HG02884 (cell line): ENCODE measurements at regions not wholly inside any gene's neighbourhood (a gene's known extent, or its start where the extent isn't known, plus 50 kb on each side); places are given as distances from the start of the nearest gene placed in this dataset.

ENCODE experiments used
- ATAC-seq: cut with Tn5 transposase; IDR thresholded peaks from one replicate; pipeline ENCODE4 v1.9.1; 2021; ENCODE audit warnings: mild to moderate bottlenecking, moderate library complexity; ENCODE audit not compliant: unreplicated experiment

DNA sequence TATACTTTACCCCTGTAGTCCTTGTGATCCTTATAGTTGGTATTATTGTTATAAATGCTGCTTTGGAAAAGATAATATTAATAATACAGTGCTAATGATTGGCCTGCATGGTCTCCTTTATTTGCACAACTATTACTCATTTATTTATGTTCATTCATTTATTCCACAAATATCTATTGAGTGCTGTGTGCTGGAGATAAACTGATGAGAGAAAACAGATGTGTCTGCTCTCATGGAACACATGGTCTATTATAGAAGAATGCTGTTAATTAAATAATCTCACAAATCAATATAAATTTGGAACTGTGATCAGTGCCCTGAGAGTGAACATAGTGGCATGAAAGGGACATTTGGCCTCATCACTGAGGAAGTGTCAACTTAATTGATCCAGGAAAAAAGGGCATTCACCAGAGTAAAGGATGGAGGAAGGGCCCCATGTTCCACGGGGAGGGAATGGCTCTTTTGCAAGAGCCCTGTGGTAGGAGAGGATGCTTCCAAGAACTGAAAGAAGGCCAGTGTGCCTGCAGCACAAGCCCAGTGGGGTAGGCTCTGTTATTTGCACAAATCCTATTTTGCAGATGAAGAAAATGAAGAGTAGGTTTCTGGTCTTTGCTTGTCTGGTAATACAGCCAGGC, 91.5 kb upstream of the STK39 start:
- no peak for ATAC-seq

DNA sequence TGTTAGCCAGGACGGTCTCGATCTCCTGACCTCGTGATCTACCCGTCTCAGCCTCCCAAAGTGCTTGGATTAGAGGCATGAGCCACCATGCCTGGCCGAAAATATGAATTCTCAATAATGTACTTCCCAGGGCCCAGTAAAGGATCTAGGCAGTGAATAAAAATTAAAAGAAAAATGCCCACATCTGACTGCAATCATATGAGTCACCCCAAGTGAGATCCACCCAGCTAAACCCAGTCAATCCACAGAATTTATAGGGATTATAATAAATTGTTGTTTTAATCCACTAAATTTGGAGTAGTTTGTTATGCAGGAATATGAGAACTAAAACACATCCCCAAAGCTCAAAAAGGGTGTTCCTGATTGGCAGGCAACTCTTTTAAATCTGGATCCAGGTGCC, 93.5 kb upstream of the STK39 start:
- ATAC-seq = no peak

DNA sequence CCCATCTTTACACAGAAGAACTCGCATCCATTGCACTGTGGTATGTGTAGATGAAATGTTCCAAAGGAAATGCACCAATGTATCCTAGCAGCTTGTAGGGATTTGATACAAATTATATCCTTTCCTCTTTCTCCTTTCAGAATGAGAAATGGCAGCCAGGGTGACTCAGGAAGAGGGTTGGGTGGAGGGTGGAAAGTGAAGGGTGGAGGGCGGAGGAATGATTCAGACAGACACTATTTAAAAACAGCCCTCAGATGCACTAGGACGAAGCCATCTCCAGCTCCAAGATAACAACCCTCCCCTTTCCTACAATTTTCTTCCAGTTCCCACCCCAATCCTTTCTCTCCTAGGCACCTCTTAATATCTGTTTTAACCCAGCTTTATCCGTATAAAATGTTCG, 96.2 kb upstream of the STK39 start:
- ATAC-seq = no peak

DNA sequence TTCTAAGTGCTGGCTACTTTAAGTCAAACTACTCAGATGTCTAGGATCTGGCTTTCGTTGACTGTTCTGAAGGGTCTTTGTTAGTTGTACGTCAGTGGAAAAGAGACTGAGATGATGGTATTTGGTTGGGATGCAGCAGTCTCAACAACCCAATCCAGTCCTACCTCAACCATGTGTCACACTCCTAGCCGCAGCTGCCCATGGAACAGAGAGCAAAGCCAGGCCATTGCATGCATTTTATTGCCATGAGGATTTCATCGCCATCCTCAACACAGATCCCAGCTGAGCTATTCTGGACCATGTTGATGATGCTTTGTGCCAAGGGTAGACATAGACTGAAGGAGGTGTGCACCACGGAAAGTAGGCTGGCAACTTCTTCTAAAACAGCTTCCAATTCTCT, 97.3 kb upstream of the STK39 start:
- no peak for ATAC-seq

DNA sequence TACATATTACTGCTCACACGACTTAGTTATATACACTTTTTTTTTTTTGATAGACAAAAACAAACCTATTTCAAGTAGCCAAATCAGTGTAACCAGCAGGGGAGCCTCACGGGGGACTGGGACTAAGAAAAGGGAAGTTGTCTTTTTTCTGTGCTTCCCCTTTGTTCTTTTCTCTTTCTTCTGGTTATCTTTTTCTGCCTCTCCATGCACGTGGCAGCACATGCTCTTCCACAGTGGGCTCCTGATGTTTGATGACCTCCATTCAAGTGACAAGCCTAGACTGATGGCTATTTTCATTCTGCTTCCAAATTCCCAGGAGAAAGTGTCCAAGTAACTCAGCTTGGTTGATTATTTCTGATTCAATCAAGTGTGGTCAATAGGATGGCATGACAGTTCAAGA, 98.2 kb upstream of the STK39 start:
- ATAC-seq = no peak

DNA sequence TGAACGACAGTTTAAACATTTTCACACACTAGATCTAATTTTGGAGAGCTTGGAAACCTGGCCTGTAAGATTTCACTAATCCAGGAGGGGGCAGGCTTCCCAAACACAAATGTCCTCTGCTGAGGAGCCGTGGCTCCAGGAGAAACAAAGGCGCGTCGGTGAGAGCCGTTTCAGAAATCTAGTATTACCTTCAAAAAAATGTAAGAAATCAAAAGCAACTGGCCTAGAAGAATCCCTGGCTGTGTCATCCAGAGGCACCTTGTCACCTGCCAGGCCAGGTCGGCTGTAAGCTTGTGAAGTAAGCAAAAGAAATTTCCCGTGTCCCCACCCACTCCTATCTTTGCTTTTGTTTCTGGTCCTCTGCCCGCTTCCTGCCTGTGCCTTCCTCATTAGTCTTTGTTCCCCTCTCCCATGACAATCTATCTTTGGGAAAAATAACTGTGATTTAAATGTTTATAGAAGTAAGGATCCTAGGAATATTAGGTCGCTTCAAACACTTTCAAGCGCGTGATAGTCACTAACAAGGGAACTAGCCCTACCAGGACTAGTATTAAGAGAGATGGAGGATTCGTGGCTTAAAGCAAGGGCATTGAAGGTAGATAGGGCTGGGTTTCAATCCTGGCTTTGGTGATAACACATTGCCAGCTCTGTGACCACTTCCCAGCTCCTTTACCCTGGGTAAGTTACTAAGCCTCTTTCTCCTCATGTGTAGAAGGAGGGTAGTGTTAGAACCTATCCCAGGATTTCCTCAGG, 99.5 kb upstream of the STK39 start:
- ATAC-seq = peak; percentile 74

DNA sequence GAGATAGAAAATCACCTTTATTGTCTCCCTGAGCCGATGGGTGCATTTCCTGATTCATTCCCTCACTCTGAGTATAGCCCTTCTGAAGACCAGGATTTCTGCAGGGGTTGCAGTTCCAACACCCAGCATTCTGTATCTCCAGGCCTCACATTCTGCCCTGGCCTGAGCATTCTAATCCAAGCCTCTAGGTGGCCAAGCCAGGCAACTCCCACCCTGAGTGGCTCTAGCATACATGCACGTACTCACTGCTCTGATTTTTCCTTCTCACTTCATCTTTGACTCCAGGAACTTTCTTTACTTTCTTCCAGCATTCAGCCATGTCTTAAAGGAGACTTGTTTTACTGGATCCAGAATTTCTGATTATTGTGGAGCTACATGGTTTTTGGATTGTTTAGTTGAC, 100.7 kb upstream of the STK39 start:
- ATAC-seq = peak; percentile 53

DNA sequence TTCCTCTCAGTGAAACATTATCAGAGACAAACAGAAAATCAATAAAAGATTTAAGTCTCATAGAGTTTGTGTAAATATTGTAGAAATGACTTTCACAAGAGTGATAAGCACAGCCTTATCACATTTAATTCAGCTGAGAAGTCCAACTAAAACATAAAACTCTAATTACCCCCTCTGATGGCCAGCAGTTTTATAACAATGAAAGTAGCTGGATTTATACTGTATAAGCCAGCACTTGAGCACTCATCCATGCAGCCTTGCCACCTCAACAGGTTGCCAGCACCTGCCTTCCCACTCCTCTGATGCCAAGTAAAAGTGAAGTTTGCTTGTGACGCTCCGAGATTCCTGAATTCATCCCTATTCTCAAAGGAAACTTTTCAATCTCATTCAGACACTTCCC, 103.0 kb upstream of the STK39 start:
- no peak for ATAC-seq

DNA sequence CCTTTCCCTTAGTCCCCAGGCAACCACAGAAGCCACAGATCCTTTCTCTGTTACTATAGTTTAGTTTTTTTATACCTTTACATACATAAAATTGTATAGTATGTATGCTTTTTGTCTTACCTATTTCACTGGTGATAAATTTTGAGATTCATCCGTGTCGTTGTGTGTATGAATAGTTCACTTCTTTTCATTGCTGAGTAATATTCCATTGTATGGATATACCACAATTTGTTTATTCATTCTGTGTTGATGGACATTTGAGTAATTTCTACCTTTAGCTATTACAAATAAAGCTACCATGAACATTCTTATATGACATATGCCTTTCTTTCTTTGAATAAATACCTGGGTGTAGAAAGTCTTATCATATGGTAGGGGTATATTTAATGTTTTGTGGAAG, 102.8 kb upstream of the CERS6 start:
- ATAC-seq = no peak

DNA sequence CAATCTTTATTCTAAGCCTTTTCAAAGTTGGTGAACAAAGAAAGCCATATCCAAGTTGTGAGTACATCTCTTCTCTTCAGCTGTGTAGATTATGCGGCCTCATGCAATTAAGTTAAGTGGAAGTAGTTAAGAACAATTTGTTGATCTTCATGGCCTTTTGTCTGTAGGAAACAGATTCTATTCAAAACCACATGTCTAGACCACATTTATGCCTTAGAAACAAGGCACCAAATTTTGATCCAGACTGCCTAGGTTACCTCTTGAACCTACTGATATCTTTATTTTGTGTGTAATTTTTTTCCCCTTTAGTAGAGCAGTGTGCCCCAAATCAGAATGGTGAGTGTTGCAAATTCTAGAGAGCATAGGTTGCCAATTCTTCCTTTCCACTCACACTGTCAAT, 101.6 kb upstream of the CERS6 start:
- no peak for ATAC-seq

DNA sequence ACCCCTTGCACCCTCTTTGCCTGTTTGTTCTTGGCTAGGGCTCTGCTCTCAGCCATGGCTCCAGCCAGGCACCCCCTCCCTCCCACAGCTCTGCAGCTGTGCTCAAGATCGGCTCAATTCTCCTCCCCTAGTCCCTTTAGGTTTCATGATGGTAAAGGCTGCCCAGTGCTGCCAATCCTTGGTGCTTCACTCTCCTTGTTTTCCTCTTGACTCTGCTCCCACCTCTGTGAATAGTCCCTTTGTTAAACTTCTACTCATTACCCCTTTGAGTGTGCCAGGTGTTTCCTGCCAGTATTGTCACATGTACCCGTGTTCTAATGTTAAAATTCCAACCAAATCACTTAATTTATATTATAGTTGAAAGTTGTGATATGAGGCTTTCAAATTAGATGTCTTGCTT, 101.0 kb upstream of the CERS6 start:
- ATAC-seq = no peak

DNA sequence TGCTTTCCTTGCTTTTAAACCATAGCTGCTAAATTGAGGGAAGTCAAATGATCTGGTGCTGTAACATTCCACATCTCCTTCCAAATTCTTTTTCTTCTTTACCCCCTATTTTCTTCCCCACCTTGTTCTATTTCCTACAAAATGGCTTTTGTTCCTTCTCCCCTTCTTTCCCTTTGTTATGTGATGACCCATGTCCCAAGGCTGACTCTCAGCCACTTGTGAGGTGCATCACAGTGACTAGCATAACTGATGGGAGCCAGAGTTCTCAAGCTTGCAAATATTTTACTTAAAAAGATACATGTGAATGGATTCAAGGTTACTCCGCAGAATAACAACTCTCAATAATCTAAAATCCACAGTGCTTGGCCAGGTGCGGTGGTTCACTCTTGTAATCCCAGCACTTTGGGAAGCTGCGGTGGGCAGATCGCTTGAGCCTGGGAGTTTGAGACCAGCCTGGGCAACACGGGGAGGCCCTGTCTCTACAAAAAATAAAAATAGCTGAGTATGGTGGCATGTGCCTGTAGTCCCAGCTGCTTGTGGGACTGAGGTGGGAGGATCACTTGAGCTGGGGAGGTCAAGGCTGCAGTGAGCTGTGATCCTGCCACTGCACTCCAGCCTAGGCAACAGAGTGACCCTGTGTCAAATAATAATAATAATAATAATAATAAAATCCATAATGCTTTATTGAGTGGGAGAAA, 100.1 kb upstream of the CERS6 start:
- no peak for ATAC-seq

DNA sequence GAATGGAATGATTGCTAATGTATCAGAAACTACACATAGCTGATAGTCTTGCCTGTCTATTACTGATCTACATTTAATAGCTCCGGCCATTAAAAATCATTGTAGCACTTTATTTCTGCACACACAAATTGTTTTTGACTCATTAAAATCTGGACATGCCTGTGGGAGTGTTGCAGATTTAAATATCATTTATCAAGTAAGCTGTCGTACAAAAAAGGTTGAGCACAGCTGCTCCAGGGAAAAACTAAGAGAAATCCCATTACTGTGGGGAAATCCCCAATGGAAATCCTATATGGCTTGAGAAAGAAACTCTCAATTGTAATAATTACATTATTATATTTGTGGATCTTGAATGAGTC, 99.6 kb upstream of the CERS6 start:
- no peak for ATAC-seq

DNA sequence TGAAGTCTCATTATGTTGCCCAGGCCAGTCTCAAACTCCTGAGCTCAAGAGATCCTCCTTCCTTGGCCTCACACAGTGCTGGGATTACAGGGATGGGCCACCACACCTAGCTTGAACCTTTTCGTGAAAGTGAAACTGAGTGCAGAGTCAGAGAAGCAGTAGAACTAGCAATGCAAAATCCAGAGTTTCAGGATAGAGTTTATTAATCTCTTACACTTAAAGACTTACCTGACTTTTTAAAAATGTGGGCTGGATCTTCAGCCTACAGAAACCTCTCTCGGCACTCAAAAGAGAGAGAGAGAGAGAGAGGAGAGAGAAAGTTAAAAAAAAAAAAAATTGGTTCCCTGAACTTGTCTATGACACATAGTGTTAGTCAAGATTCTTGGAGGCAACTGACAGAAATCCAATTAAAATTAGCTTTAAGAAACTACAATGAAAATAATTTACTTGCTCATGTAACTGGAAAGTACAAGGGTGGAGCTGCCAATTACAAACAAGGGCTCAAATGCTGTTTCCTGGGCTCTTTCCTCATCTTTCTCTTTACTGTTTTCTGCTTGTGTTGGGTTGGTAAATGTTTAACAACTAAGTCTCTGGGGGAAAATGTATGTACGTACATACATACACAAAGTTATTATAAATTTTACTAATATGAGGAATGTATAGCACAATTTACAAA, 98.1 kb upstream of the CERS6 start:
- no peak for ATAC-seq

DNA sequence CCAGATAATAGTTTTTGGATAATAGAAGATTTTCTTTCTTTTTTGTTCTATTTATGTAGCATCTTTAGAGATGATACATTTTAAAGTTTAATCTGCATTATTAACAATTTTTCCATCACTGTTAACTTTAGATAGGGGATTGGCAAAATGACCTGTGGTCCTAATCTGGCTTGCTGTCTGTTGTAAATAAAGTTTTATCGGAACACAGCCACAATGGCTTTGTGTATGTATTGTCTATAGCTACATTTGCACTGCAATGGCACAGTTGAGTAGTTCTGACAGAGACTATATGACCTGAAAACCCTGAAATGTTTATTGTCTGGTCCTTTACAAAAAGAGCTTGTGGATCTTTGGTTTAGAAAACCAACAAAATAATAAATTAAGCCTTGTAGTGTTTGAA, 97.0 kb upstream of the CERS6 start:
- ATAC-seq = no peak

DNA sequence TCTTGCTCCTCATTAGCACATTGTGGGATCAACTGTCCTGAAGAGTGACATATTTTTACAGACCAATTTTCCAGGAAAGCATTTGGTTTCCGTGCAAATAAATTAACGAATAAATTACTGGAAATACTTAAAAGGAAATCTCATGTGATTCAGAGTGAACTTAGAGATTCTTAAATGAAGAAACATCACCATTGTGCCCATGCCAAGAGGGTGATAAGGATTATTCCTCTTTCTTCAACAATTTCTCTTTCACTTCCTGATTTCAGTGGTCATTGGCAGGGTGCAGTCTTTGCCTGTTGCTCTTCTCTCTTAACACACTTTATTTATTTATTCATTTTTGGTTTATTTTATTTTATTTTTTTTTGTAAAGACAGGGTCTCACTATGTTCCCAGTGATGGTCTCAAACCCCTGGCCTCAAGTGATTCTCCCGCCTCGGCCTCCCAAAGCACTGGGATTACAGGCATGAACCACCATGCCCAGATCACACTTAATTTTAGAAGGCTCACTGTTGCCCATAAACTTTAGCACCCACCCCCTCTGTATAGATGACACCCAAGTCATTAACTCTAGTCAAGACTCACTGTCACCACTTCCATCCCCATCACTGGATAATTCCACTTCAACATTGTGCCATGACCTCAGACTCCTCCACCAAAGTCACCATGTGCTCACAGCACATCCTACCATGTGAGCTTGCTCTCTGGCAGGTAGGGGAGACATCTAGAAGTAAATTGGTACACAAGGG, 92.6 kb upstream of the CERS6 start:
- ATAC-seq = no peak

DNA sequence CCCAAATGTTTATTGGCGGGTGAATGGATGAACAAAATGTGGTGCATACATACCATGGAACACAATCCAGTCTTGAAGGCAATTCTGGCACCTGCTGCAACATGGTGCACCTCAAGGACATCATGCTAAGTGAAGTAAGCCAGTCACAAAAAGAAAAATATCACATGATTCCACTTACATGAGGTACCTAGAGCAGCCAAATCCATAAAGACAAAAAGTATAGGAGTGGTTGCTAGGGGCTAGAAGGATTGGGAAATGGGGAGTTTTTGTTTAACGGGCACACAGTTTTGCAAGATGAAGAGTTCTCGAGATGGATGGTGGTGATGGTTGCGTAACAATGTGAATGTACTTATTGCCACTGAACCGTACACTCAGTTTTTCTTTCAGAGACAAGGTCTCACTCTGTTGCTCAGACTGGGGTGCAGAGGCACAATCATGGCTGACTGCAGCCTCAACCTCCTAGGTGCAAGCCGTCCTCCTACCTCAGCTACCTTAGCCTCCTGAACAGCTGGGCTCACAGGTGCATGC, 90.9 kb upstream of the CERS6 start:
- no peak for ATAC-seq

DNA sequence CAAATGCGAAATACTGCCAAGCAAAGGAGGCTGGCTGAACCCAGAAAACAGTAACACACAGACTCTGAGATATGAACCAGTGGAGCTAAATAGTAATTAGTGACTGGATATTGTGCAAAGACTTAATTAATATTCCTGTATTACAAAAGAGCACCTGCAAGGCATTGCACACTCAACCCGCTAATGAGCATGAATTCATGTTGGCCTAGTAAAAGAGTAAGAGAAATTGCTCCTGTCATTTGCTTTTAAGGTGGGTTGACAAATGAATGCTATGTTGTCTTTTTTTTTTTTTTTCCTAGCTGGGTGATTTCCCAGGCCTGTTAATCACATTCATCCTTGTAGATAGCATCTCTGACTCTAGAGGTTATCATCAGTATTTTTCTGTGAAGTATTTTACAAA, 87.0 kb upstream of the CERS6 start:
- no peak for ATAC-seq

DNA sequence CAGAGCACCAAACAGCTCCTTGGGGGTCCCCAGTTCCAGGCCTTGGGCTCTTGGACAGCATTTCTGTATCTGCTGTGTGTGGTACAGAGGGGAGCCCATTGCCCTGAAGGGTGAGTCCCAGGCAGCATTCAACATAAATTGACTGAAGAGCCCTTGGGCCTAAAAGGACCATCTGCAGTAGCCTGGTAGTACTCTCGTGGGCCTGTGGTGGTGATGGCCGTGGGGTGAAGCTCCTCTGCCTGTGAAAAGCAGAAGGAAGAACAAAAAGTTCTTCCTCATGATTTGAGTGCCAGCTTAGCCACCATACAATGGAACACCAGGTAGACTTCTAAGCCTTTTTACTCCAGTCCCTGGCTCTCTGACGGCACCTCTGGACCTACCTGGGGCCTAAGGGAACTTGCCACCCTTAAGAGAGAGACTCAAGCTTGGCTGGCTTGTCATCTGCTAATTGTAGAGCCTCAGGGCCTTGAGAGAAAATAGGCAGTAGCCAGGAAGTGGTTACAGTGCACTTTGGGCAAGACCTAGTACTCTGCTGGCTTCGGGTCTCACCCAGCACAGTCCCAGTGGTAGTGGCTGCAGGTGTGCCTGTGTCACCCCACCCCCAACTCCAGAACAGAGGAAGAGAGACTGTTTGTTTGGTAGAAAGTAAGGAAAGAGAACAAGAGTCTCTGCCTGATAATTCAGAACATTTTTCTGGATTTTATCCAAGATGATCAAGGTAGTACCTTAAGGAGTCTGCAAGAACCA, 84.6 kb upstream of the CERS6 start:
- peak; percentile 55 for ATAC-seq

DNA sequence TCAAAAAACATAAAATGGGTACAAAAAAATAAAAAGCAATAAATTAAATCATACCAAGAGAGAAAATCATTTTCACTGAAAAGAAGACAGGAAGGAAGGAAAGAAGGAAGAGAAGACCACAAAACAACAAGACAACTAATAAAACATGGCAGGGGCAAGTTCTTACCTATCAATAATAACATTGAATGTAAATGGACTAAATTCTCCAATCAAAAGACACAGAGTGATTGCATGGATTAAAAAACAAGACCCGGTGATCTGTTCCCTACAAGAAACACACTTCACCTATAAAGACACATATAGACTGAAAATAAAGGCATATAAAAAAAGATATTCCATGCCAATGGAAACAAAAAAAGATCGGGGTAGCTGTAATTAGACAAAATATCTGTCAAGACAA, 82.6 kb upstream of the CERS6 start:
- no peak for ATAC-seq
